Lower lobe of right lung (tissue), 2 donors: ENCODE measurements at regions not wholly inside any gene's neighbourhood (a gene's known extent, or its start where the extent isn't known, plus 50 kb on each side); places are given as distances from the start of the nearest gene placed in this dataset.

Experiments used
- ATAC-seq, 2 donors: fragments of 200-7000 bp; cut with Tn5 transposase; one replicate each; pipeline ENCODE4 v1.9.1; 2020 to 2022; ENCODE audit warnings: mild to moderate bottlenecking in 2 of 2, moderate library complexity in 2 of 2
- DNase-seq: peaks from one replicate; pipeline ENCODE4 v3.0.0-alpha.2; 2020
- H3K27ac ChIP-seq: fragments of 200-600 bp; one replicate; pipeline ENCODE4 v1.8.0; 2022
- H3K27me3 ChIP-seq: fragments of 200-600 bp; one replicate; pipeline ENCODE4 v1.8.0; 2022; ENCODE audit warnings: low read depth
- H3K36me3 ChIP-seq: fragments of 200-600 bp; one replicate; pipeline ENCODE4 v1.8.0; 2022; ENCODE audit warnings: mild to moderate bottlenecking
- H3K4me1 ChIP-seq: fragments of 200-600 bp; one replicate; pipeline ENCODE4 v1.8.0; 2022
- H3K4me3 ChIP-seq: fragments of 200-600 bp; one replicate; pipeline ENCODE4 v1.8.0; 2022; ENCODE audit warnings: mild to moderate bottlenecking
- H3K9me3 ChIP-seq: fragments of 200-600 bp; one replicate; pipeline ENCODE4 v1.8.0; 2022
- intact Hi-C: fragments of 100-400 bp; cut with DNase I; formaldehyde crosslinking; loops from one replicate; pipeline ENCODE4 v1.11.0; 2022
- TF ChIP-seq, protein P1 (sequence below): fragments of 200-600 bp; IDR thresholded peaks from one replicate; pipeline ENCODE4 v1.8.0; 2022; ENCODE audit warnings: antibody characterized with exemption, mild to moderate bottlenecking
- donor health status: DM: no; HTN: yes; CAD: no; lungs with severe emphysema.

DNA sequence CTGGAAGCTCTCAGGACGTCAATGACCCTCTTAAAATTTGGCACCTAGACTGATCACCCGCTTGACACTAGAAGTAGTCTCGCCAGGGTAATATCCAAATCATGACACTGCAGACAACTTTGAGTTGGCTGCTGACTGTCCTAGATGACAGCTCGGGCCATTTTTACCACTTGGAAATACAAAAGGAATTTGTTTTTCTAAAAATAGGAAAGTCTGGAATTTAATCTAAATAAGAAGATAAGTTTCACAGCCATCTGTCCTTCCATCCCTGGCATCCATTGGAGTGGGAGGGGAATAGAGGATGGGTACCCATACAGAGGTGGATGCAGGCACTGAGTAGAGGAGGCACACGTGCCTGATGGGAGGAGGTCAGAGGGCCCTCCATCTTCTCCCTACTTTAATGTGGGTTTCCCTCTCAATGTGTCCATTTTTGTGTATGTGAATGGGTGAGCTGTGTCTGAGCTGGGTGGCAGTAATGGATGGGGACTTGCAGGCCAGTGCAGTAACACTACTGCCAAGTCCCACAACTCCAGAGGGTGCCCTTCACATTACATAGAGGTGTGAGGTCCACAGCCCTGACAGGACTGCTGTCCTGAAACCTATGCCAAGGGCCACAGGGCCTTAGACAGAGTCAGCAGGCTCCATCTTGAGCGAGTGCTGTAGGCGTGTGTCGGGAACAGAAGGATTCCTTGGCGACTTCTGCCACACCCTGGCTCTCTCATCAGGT is 104.8 kb upstream of the IPO9 start:
- intact Hi-C loops = no loop called here
- DNase-seq = no peak
- no peak overlapping the region for H3K4me3 ChIP-seq
- H3K36me3 ChIP-seq = peaks cover under 1% of the 10 kb centered on the region
- TF ChIP-seq, protein P1, sequence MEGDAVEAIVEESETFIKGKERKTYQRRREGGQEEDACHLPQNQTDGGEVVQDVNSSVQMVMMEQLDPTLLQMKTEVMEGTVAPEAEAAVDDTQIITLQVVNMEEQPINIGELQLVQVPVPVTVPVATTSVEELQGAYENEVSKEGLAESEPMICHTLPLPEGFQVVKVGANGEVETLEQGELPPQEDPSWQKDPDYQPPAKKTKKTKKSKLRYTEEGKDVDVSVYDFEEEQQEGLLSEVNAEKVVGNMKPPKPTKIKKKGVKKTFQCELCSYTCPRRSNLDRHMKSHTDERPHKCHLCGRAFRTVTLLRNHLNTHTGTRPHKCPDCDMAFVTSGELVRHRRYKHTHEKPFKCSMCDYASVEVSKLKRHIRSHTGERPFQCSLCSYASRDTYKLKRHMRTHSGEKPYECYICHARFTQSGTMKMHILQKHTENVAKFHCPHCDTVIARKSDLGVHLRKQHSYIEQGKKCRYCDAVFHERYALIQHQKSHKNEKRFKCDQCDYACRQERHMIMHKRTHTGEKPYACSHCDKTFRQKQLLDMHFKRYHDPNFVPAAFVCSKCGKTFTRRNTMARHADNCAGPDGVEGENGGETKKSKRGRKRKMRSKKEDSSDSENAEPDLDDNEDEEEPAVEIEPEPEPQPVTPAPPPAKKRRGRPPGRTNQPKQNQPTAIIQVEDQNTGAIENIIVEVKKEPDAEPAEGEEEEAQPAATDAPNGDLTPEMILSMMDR = no peak
- H3K27ac ChIP-seq = peak overlapping the region; percentile 65
- H3K27me3 ChIP-seq = no peaks in the 10 kb centered on the region
- H3K4me1 ChIP-seq = peaks cover 16% of the 10 kb centered on the region
- peak; percentile 6 to 15 for ATAC-seq
- H3K9me3 ChIP-seq = no peaks in the 10 kb centered on the region

DNA sequence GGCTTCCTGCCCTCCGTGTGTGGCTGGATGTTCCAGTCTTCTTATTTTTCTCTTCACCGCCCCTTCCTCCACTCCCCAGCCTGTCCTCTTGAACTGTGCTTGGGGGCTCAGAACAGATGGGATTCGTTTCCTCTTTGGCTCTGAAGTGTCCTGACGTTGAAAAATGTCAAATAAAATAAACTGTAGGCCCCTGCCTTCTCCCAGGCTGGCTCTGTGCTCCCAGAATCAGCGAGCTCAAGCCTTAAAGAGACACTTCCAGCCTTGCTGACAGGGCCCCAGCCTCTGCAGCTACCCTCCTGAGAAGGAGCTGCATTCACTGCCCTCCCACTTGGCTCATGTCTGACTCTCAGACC is 104.2 kb upstream of the IPO9 start:
- Histone ChIP-seq H3K9me3 (no peaks in the 10 kb centered on the region), H3K27me3 (no peaks in the 10 kb centered on the region), H3K36me3 (no peaks in the 10 kb centered on the region), H3K27ac (peak overlapping the region; percentile 65), H3K4me1 (peaks cover 10% of the 10 kb centered on the region), H3K4me3 (no peak overlapping the region)
- TF ChIP-seq, protein P1 = no peak
- ATAC-seq (no peak), DNase-seq (no peak)
- intact Hi-C loops = no loop called here

DNA sequence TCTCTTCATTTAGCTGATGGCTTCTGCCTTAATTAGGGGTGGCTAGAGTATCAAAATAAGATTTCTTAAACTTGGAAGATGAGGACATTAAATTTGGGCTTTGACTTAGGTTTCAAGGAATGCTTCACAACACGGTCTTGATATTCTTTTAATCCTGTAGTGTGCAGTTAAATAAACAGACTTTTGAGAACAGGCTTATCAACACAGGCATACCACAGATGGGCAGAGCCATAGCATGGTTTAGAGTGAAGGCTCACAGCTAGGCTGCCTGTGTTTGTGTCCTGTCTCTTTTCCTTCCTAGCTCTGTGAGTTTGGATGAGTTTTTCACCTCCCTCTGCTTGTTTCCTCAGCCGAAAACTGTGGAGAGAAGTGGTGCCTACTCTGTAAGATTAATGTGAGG is 102.3 kb upstream of the IPO9 start:
- no peaks in the 10 kb centered on the region for H3K27me3 ChIP-seq
- no peaks in the 10 kb centered on the region for H3K4me1 ChIP-seq
- no peak overlapping the region for H3K4me3 ChIP-seq
- DNase-seq (no peak), ATAC-seq (peak; percentile 40 to 68)
- H3K36me3 ChIP-seq = no peaks in the 10 kb centered on the region
- TF ChIP-seq, protein P1 = no peak
- H3K9me3 ChIP-seq = no peaks in the 10 kb centered on the region
- intact Hi-C loops = no loop called here
- no peak overlapping the region for H3K27ac ChIP-seq

DNA sequence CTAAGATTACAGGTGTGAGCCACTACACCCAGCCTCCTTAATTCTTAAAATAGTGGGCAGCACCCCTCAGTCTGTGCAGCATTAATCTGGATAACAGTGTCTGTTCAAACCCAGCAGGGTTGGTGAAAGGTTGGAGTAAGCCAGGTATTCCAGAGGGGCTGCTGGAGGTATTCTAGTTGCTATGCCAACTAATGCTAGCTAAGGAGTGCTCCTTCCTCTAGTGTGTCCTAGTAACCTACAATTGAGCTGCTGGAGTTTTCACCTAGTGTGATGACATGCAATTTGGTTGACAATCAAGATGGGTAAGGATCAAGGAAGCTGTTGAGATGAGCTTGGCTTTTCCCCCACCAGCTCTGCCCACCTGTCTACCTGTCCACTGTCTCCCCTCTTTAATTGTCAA is 100.2 kb upstream of the IPO9 start:
- Histone ChIP-seq H3K27me3 (no peaks in the 10 kb centered on the region), H3K4me3 (no peak overlapping the region), H3K9me3 (no peaks in the 10 kb centered on the region), H3K27ac (no peak overlapping the region), H3K4me1 (no peaks in the 10 kb centered on the region), H3K36me3 (no peaks in the 10 kb centered on the region)
- intact Hi-C loops = no loop called here
- ATAC-seq (no peak), DNase-seq (no peak)
- TF ChIP-seq, protein P1 = no peak

DNA sequence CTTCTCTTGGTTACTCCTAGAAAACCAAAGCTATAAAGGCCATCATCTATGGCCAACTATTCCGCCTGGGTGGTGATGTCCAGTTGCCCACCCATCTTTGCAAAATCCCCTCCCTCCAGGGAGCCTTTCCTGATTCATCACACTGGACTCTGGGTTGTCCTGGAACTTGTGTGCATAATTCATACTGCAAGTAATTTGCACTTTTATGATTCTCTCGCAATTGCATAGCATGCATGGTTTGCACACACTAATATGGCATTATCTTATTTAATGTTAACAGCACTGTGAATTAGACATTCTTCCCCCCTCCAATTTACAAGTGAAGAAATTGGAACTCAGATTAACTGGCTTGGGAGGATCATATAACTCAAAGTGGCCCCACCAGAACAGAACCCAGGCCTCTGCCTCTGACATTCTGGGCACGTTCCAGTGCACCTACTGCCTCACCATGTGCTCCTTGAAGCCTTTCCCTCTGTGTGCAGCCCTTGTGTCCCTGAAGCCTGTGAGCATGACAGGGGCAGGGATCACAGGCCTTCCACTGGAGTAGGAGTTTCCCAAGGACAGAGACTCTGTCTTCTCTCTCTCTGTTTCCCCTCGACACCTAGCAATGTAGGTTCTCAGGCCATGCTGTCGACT is 98.9 kb upstream of the IPO9 start:
- Histone ChIP-seq H3K36me3 (no peaks in the 10 kb centered on the region), H3K27me3 (no peaks in the 10 kb centered on the region), H3K4me1 (peaks cover 7% of the 10 kb centered on the region), H3K27ac (no peak overlapping the region), H3K9me3 (no peaks in the 10 kb centered on the region), H3K4me3 (no peak overlapping the region)
- DNase-seq (no peak), ATAC-seq (no peak)
- intact Hi-C loops = no loop called here
- TF ChIP-seq, protein P1 = no peak
